ENCODE measurements at regions not wholly inside any gene's neighbourhood (a gene's known extent, or its start where the extent isn't known, plus 50 kb on each side); places are given as distances from the start of the nearest gene placed in this dataset.
A peak's percentile ranks its signal among the peaks of the same experiment; 100 is the strongest.
"Not testable (repeated sequence)": the region's sequence is repeated elsewhere in the genome, so short reads cannot be mapped to it uniquely, and the experiment has no call there.

DNA sequence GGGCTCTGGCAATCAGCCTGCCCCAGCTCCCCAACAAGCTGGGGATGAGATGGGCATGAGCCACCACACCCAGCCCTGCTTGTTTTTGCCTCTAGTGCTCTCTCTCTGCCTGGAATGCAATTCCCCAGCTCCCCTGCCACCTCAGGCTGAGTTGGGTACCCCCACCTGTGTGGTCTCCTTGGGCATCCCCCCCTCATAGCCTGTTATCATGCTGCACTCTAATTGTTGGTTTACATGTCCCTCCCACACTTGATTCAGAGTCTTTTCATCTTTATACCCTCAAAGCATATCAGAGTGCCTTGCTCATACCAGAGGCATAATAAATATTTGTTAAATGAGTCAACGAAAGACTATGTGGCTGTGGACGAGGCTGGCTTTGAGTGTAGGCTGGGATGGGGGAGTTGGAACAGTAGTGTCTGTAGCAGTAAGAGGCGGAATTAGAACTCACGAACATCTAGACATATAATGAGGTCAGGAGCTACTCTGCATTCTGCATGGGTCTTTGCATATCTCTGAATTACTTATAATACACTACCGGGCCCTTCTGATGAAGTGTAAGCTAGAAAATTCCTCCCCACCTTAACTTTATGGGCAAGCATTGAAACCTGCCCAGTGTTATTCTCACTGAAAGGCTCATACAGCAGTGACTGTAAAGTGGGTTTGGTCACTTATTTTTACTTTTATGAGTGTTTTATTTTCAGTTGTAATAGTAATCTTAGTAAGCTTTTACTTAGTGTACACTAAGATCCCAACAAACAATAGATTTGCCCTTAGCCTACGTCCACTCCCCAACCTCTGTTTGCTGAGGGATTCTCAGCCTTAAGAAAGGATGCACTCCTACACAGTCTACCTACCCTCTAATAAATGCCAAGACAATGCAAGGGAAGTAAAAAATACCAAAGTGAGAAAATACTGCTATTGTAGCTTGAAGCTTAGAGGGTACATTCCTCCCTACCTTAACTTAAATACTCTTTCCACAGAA, 58.7 kb downstream of the EDN1 start:
- DNase-seq (ENCODE audit: low spot score), result peak; percentile 92

DNA sequence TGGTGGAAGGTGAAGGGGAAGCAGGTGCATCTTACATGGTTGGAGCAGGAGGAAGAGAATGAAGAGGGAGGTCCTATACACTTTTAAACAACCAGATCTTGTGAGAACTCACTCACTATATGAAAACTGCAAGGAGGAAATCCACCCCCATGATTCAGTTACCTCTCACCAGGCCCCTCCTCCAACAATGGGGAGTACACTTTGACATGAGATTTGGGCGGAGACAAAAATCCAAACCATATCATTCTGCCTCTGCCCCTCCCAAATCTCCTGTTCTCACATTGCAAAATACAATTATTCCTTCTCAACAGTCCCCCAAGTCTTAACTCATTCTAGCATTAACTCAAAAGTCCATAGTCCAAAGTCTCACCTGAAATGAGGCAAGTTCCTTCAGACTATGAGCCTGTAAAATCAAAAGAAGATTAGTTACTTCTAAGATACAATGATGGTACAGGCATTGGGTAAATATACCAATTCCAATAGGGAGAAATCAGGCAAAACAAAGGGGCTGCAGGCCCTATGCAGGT, 60.5 kb downstream of the EDN1 start:
- DNase-seq (ENCODE audit: low spot score), result peak; percentile 44

DNA sequence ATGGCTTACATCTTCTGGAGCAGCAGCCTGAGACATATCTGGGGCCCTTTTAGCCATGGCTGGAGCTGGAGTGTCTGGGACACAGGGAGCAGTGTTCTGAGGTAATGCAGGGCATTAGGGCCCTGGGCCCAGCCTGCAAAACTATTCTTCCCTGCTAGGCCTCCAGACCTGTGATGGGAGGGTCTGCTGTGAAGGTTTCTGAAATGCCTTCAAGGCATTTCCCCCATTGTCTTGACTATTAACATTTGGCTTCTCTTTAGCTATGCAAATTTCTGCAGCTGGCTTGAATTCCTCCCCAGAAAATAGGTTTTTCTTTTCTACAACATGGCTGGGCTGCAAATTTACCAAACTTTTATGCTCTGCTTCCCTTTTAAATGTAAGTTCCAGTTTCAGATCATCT, 61.5 kb downstream of the EDN1 start:
- no peak for DNase-seq (ENCODE audit: low spot score)

DNA sequence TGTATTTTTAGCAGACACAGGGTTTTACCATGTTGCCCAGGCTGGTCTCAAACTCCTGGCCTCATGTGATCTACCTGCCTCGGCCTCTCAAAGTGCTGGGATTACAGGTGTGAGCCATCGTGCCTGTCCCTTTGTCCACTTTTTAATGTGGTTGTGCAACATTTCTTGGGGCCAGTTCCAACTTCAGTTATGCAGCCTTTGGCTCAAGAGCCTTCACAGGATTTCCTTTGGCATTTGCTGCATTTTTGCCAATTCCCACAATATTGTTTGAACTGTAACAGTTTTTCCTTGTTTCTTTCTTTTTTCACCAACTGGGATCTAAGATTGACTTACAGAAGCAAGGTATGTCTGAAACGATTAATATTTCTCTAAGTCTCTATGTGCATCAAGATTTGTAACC, 63.6 kb downstream of the EDN1 start:
- DNase-seq (ENCODE audit: low spot score), result no peak

DNA sequence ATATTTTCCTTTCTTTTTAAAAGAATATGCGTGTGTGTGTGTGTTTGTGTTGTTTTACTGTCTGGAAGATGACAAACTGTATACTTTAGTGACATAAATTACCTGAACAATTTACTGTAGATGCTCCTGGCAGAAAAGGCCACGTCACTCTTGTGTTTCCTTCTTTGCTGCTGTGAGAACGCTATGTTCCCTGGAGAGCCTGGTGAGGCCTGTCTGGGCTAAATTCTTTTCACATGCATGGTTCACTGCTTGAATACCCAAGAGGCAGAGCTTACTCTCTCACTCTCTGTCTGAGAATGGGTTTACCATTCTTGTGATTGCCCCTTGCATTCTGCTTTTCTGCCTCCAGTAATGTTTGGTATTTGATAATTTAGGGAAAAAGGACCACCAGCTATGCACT, 64.3 kb downstream of the EDN1 start:
- DNase-seq (ENCODE audit: low spot score), result no peak

DNA sequence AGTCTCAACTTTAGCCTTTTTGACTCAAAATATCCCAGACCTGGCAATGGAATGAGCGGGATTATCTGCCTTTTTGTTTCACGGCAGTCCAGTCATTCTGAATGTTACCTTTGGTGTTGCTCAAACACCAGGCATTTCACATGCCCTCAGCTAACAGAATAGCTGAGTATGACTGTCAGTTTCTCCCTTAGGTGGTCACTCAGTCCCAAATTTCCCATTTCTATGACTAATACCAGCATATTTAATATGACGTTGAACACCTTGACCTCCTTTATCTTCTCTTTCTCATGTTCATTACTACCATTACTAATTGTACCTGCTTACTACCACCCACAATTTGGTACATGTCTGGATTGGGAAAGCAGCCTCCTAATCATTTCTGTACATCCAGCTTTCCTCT, 65.2 kb downstream of the EDN1 start:
- DNase-seq (ENCODE audit: low spot score), result no peak

DNA sequence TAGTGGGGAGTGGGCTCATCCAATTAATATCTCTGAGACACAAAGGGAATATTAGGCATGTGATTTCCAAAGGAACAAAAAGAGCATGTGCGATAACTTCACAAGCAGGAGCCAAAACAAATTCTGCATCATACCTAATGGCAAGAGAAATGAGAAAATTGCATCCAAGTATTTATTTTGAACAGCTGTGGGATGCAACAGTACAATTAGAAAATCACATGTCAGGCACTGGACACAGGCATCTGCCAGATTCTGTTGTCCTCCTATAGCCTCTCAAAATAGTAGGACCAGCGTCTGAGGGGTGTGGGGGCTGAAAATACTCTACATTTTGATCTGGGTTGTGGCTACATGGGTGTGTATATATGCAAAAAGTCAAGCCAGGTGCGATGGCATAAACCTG, 66.3 kb downstream of the EDN1 start:
- DNase-seq (ENCODE audit: low spot score), result no peak

DNA sequence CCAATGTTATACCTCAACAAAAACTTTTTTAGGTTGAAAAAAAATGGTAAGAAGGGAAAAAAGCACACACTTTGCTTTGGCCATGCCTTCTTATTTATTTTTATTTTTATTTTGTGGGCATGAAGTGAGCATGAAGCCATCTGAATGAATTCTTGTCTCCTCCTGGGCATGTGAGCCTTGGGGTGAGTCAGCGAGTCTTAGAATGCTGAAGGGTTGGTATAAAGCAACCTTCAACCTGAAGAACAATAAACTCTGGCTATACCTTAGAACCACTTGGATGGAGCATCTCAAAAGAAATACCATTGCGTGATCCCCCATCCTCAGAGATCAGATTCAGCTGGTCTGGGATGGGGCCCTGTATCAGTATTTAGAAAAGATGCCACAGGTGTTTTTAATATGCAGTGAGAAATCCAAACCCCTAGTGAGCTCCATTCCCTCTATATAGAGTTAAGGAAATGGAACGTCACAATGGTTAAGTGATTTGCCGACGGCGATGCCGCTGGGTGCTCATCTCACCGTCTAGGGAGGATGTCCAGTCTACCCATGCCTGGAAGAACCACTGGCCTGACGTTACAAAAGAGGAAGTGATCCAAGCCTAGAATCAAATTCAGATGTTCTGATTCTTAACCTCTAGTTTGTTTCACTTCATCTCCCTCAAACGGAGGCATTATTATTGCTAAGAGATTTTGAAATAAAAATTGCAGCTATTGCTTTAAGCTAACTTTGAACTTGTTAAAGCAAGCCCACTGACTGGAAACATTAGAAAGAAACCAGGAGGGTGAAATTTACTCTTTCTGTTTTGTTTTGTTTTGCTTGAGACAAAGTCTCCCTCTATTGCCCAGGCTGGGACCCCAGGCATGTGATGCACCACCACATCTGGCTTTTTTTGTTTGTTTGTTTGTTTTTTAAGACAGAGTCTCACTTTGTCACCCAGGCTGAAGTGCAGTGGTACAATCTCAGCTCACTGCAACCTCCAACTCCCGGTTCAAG, 67.1 kb downstream of the EDN1 start:
- DNase-seq (ENCODE audit: low spot score), result no peak

DNA sequence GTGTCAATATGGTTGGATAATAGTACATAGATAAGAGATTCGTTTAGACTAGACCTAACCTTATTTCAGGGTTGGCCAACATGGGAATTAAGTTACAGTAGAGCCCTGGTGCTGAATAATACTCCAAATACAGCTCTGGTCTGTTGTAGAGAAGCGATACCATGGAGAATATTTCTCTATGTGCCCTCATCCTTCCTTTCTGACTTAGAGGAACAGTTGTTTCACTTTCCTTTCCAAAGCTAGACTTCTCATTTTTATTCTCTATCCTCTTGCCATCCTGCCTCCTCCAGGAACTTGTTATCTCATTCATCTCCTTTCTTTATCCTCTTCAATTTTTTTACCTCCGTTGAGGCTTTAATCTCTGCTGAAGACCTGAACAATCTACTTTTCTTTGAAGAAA, 68.9 kb downstream of the EDN1 start:
- no peak for DNase-seq (ENCODE audit: low spot score)

DNA sequence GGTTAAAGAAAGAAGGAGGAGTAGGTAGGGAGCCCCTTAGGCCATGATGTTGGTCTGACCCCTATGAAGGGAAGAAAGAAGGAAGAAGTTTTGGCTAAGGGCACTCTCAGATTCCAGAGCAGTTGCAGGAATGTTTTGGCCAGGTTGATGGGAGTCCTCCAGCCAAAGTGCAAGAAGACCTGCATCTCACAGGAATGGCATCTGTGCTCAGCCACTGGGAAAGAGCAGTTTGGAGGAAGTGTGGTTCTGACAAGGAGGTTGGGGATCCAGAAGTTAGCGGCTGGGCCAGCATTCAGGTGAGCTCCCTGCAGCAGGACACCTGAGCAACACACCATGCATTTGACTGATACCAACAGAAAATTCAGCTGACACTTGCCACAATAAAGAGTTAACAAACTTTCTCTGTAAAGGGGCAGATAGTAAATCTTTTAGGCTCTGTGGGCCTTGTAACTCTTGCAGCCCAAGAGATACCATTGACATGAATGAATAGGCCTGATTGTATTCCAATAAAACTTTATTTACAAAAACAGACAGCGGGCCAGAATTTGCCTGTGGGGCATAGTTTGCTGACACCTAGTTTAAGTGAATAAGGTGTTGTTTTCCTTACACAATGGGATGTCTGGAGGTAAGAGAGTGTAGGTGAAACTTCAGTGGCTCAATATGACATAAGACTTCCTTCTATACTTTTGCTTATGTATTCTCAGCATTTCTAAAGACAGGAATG, 71.0 kb downstream of the EDN1 start:
- DNase-seq (ENCODE audit: low spot score), result no peak

DNA sequence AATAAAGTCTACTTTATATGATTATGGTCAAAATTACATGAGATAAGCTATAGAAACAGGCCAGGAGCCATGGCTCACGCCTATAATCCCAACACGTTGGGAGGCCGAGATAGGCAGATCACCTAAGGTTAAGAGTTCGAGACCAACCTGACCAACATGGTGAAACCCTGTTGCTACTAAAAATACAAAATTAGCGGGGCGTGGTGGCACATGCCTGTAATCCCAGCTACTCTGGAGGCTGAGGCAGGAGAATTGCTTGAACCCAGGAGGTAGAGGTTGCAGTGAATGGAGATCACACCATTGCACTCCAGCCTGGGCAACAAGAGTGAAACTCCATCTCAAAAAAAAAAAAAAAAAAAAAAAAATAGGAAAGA, 73.1 kb downstream of the EDN1 start:
- DNase-seq (ENCODE audit: low spot score), result not testable (repeated sequence)

DNA sequence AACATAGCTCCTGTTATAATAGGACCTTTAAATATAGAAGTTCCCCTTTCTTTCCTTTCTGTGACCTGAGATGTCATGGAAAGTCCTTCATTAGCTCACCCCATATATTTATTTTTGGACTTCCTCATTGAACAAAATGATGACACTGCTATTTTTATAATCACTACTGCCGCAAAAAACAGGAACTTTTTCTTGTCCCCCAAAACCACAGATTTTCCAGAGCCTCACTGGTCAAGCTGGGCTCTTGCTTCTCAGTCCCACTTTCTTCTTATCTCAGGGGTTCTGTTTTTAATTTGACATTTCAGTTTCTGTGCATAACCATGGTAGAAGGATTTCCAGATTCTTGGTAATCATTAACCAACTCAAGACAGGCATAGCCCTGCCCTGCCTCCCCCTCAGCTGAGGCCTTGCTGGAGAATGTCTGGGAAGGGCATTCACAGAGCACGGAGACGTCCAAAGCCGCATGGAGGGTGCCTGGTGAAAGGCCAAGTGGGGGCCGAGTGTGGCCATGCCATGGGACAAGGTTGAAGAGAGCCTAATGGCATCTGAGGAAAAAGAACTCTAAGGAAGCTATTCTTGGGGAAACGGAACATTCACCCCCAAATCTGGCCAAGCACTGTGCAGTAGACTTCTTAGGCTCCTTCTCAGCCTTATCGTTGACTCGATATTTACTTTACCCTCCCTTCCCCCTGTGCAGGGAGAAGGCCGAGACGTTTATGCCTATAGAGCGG, 73.7 kb downstream of the EDN1 start:
- peak; percentile 85 for DNase-seq (ENCODE audit: low spot score)

DNA sequence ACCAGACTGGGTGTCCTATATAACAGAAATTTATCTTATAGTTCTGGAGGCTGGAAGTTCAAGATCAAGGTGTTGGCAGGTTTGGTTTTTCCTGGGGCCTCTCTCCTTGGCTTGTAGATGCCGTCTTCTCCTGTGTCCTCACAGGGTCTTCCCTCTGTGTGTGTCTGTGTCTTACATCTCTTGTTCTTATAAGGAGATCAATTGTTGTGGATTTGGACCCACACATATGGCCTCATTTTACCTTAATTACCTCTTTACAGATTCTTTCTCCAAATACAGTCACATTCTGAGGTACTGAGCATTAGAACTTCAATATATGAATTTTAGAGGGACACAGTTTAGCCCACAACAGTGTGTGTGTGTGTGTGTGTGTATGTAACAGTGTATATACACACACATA, 74.5 kb downstream of the EDN1 start:
- no peak for DNase-seq (ENCODE audit: low spot score)

DNA sequence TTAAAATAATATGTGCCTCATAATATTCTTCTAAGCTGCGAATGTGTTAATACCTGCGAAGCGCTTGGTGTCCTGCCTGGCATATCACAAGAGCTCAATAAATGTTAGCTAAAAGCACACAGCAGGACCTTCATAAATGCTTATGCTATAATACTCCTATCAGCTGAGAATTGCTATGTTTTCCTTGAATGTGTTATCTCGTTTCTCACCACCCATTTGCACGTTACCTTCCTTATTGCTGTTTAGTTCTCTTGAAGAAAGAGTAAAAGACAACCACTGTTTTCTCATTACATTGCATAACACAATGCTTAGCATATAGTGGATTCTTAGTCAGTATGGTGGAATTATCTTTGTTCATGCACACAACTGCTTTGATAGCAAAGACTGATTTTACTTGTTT, 76.6 kb downstream of the EDN1 start:
- DNase-seq (ENCODE audit: low spot score), result no peak

DNA sequence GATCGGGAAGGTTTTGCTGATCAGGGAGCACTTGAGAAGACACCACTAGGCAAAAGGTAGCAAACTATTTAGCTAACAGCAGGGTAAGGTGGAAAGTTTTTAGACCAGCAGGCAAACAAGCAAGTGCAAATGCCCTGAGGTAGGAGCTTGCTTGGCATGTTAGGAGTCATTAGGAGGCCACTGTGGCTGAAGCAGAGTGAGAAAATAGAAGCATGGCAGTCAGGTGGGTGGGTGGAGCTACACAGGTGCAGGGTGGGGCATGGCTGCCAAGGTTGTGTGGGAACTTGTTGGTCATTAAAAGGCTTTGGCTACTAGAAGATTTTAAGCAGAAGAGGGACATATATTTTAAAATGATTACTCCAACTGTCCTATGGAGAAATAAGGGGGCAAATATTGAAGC, 77.3 kb downstream of the EDN1 start:
- no peak for DNase-seq (ENCODE audit: low spot score)

DNA sequence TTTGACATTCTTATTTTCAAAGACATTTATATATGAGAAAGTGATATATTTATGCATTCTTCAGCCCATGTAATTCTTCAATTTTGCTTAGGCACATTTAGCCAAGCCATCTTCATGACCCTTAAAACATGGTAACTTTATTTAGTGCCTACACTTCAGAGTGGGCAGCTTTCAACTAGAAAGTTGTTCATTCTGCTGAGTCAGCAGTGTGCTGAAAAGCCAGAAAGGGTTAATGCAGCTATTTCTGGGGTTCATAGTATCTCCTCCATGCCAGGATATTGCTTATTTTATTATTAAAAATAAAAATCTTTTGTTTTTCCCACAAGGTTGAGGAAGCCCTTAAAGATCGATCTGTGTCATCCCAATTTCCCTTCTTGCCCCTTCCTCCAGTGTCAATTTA, 79.2 kb downstream of the EDN1 start:
- DNase-seq (ENCODE audit: low spot score), result no peak

DNA sequence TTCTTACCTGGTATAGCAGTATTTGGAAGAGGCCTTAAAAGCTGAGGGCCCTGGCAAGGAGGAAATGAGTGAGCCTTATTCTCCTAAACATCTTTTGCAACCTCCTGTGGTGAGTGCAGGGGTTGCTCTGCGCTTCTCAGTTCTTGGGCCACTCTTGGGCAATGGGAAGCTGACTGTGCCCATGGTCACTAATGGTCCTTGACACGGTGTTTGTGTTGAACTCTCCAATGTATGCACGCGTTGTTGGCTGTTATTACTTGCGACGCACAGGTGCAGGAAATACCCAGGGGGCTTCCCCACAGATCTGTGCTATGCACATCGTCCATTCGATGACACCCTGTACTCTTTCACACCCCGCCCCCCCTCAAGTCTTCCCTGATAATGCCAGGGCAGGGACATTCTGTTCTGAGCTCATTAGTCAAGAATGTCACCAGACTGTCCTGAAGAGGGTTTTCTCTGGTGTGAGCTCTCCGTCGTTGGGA, 79.7 kb downstream of the EDN1 start:
- no peak for DNase-seq (ENCODE audit: low spot score)

DNA sequence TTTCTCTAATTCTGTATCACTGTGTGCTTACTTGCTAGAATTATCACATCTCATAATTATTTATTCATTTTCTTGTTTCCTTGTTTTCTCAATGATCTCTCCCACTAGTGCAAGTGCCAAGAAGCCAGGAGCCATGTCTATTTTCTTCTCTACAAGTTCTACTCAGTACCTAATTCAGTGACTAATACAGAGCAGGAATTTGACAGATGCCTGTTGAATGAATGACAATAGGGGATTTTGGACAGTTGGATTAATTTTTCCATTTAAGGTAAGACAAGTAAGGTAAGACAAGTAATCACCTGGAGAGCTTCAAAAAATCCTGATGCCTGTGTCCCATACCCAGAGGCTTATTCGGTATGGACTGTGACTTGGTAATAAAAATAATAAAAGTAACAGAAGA, 81.0 kb downstream of the EDN1 start:
- no peak for DNase-seq (ENCODE audit: low spot score)

DNA sequence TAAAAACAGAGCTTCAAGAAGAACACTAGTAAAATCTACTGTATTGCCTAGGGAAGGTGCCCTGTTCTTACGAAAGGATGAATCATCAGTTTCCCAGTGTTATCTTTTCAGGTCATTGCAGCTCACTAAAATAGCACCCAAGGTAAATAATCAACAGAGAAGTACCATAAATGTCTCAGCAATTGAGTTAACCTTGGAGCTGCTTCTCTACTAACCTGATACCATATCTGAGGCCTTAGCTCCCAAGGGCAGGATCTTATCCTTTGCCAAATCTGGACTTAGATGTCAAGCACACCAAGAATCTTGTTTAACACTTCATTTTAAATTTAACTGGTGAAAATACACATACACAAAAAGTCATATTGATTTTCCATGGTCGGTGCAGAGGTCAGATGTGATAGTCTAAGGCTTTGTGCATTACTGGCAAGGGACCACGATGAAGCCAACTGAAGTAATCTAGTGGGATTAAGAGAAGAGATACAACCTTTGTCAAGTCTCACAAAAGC, 81.5 kb downstream of the EDN1 start:
- DNase-seq (ENCODE audit: low spot score), result peak; percentile 80

DNA sequence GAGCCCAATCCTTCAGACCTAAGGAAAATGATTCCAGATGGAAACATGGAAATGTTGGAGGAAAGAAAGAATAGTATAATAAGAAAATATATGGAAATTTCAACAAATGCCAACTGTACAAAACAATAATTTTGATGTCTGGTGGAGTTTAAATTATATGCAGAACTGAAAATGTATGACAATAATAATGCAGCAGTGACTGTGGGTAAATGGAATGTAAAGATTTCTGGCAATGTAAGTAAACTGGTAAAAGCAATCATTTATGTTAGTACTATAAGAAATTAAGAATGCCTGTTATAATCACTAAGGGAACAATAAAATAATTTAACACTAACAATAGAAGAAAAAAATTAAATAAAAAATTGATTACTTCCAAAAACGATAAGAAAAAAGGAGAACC, 89.0 kb downstream of the EDN1 start:
- no peak for DNase-seq (ENCODE audit: low spot score)

DNA sequence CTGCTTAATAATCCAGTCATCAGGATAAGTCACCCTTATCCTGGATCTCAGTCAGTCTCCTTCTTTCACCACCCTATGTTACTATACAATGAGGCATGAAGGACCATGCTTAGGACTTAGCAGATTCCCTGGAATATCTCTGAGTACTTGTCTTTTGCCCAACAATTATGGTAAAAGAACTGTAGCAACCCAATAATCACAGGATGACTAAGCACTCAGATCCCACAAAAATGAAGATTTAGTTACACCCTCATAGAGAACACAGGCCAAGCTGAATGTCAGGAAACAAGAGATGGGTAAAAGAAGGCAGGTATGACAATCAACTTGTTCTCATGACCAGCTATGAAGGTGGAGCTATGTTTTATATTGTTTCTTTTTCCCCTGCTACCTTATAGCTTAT, 91.4 kb downstream of the EDN1 start:
- no peak for DNase-seq (ENCODE audit: low spot score)

Data from LoVo (cell line).